HG02943 (cell line): ENCODE measurements at regions not wholly inside any gene's neighbourhood (a gene's known extent, or its start where the extent isn't known, plus 50 kb on each side); places are given as distances from the start of the nearest gene placed in this dataset.
"Not testable (repeated sequence)": the region's sequence is repeated elsewhere in the genome, so short reads cannot be mapped to it uniquely, and the experiment has no call there.

Source experiments
- ATAC-seq: cut with Tn5 transposase; IDR thresholded peaks from one replicate; pipeline ENCODE4 v1.9.1; 2021; ENCODE audit warnings: mild to moderate bottlenecking, low read depth, moderate library complexity; ENCODE audit not compliant: unreplicated experiment

DNA sequence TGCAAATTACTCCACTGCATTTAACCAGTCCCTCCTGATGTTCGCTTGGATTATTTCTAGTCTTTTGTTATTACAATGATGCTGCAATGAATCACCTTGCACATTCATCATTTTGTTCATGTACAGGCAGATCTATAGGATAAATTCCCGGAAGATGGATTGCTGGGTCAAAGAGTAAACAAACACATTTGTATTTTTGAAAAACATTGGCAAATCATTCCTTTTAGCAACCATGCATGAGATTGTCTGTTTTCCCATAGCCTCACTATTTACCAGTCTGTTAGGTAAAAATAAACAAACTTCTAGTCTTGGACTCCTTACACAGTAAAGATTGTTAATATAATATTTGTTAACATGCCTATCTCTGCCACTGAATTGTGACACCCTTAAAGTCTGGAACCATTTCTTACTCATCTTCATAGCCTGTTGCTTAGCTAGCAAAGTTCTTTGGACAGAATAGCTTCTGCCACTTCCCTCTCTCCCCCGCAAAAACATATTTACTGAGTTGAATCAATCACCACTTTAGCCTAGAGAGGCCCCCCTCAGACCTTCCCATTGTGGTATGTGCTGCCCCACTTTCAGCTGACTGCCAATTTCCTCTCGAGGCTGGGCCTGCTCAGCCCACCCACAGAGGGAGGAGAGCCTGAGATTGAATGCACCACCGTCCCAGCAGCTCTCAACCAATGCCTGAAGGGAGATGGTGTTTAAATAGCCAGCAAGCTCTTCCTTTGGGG lies 108.4 kb upstream of the ATXN3L start:
- ATAC-seq: no peak

DNA sequence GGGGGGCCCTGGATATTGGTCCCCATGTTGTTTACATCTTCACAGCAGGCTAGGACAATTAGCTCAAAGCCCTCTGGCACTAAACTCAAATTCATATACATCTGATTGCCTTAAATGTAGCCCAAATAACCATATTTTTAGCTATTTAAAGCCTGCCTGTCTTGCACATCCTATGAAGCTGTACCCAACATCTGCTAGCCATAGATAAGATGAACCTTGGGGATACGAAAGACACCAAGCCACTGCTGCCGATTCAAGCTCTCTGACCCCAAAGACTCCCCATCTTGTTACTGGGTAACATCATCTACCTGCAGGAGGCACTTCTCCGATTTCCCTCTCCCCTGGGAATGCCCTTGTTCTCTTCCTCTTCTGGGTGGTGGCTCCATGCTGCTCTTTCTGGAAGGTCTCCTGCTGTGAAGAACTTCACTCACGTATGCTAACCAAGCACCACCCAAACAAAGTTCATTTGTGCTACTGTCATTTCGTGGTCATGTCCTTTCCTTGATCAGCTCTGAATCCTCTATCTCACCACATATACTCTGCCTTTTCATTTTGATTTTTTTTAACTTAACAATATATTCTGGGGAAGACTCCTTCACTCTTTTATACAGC lies 107.7 kb upstream of the ATXN3L start:
- no peak for ATAC-seq

DNA sequence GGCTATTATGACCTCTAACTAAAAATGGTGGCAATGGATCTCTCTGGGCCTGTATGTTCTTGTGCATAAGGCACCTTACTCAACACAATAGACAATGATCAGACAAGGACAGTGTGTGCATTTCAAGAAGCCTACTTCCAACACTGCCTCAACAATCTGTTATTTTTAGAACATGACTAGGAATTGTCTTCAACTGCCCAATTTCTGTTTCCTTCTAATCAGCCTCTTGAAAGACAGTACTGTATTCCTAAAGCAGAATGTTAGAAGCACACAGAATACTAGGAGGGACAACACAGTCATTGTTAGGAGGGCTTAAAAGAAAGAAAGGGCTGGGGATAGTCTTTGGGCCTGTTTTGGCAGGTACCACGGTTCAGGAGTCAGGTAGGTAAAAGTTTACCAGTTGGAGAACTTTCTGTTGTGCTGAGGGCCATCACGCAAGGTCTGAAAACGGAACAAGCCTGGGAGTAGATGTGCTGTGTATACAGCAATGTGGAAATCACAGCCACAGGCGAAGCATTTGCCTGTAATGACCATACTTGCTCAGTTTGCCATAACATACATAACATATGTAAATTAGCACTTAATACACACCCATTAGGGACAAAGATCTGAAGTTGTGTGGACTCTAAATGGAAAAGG lies 100.8 kb upstream of the ATXN3L start:
- ATAC-seq: no peak

- no peak for ATAC-seq
These were observed 100.1 kb upstream of the ATXN3L start for GRCh38 chrX:13419918-13420317.

DNA sequence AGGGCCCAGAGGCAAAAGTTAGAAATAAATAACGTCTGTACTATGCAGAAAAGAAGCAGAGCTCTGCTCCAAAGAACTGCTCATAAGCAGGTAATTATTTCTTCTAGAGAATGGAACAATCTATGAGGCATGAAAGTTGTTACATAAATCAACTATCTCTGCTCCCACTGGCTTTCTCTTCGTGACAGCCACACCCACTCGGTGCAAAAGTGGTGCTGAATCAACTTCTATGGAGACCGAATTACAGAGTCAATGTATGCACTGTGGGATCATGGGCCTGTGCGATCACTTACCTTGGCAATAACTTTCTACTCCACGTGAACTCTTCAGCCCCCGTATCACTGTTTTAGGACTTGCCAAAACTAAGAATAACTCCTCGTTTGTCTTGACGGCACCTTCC lies 99.4 kb upstream of the ATXN3L start:
- ATAC-seq: no peak

DNA sequence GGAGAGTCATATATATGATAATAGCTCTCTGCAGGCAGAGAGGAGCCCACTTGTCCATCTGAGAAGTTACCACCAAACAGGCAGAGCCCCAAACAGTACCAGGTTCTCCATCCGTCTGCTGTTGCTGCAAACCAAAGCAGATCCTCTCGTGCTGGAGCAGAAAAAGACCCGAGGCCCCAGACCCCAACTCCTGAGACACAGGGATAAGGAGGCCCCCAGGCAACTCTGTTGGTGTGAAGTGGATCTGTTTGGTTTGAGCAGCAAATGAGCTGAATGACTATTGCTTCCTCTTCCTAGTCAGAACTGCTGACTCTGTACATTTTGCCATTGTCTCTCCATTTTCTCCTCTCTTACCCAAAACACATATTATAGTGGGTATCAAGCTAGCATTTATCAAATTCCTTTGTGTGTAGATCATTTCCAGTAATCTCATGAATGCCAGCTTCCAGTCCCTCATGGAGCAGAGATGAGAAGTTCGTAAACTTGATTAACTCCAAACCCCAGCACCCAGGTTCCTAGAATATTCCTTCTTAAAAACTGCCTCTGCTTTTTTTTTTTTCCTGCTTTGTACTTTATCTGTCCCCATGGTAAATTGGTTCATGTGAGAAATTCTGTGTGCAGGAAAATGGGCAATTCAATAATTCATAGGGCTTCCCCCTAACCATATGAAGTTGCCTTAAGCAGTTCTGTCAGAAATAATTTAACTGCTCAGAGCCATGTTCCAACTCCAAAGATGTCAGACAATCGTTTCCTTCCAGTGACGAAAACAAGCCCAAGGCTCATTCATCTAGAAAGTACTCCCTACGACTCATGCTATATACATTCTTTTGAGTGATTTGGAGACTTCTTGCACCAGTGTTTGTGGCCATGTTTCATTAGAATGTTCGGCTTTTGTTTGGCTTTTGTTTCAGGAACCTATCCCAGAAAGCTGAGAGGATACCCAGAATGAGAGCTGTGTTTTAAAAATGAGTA lies 98.6 kb upstream of the ATXN3L start:
- no peak for ATAC-seq

DNA sequence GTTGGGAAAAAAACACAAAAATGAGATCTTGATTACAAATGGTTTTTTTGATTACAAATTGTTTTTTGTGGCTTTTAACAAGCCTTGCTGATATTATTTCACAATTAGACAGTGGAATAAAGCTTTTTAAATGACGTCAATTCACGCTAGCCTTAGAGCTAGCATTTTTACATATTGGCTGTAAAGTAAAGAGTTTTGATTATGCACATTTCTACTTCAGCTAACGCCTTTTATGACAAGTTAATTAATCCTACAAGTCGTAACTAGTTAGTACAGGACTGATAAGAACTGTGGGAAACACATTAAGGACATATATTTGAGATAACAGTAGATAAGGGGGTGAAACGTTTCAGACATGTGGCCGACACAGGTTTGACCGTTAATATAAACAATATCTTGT lies 95.7 kb upstream of the ATXN3L start:
- no peak for ATAC-seq

DNA sequence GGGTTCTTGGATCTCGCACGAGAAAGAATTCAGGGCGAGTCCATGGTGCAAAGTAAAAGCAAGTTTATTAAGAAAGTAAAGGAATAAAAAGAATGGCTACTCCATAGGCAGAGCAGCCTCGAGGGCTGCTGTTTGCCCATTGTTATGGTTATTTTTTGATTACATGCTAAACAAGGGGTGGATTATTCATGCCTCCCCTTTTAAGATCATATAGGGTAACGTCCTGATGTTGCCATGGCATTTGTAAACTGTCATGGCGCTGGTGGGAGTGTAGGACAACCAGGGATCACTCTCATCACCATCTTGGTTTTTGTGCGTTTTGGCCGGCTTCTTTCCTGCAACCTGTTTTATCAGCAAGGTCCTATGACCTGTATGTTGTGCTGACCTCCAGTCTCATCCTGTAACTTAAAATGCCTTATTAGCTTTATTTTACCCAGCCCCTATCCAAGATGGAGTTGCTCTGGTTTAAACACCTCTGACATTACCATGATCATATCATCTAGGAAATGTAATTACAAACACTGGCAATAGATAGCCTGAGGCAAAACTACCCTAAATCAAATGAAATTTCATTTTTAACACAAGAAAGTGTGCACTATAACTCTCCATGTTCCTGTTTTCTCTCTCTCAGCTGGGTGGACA lies 94.3 kb upstream of the ATXN3L start:
- no peak for ATAC-seq

GRCh38 chrX:13412208-13412600 lies 92.4 kb upstream of the ATXN3L start:
- no peak for ATAC-seq

- ATAC-seq: no peak
These were observed 91.8 kb upstream of the ATXN3L start for GRCh38 chrX:13411496-13412207.

DNA sequence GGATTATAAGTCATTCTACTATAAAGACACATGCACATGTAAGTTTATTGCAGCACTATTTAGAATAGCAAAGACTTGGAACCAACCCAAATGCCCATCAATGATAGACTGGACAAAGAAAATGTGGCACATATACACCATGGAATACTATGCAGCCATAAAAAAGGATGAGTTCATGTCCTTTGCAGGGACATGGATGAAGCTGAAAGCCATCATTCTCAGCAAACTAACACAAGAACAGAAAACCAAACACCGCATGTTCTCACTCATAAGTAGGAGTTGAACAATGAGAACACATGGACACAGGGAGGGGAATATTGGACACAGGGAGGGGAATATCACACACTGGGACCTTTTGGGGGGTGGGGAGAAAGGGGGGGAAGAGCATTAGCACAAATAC lies 88.7 kb upstream of the ATXN3L start:
- ATAC-seq: not testable (repeated sequence)

GRCh38 chrX:13404777-13405176 lies 84.9 kb upstream of the ATXN3L start:
- not testable (repeated sequence) for ATAC-seq

GRCh38 chrX:13404364-13404763 lies 84.5 kb upstream of the ATXN3L start:
- ATAC-seq: no peak

DNA sequence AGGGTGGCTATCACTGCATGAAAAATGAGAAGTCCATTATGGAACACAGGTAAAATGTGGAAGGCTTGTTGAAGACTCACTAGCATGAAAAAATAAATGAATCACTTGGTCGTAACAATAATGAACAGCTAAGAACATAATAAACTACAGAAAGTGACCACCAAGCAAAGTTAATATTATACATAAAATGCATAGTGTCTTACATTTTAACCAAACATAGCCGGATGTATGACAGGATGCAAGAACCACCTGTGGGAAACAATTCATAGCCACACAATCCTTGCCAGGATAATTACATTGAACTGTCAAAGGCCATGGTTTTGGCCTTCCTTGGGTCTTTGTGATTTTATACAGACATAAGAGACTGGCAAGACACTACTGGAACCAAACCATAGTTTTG lies 81.9 kb upstream of the ATXN3L start:
- no peak for ATAC-seq

GRCh38 chrX:13398839-13399238 lies 79.0 kb upstream of the ATXN3L start:
- no peak for ATAC-seq

- no peak for ATAC-seq
These were observed 78.3 kb upstream of the ATXN3L start for GRCh38 chrX:13397878-13398818.

DNA sequence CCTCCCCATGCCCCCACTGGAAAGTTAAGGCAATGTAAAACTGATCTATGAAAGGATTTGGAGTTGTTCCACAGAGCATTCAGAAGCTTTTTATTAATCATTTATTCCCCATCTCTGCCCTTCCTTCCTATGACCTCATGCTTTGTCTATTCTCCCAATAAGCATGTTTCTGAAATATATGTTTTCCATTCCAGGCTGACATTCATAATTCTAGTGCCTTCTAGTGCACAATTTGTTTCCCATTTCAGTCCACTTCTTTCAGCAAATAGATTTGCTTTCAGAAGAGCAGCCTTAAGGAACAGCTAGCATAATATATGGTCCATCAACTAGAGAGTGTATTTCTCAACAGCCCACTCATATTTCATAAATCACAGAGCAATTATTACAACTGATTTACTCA lies 77.1 kb upstream of the ATXN3L start:
- ATAC-seq: no peak

- no peak for ATAC-seq
These were observed 69.6 kb upstream of the ATXN3L start for GRCh38 chrX:13389501-13389900.
